GM21447 (cell line): ENCODE measurements at regions not wholly inside any gene's neighbourhood (a gene's known extent, or its start where the extent isn't known, plus 50 kb on each side); places are given as distances from the start of the nearest gene placed in this dataset.
"Not testable (repeated sequence)": the region's sequence is repeated elsewhere in the genome, so short reads cannot be mapped to it uniquely, and the experiment has no call there.

ENCODE experiments used
- ATAC-seq: cut with Tn5 transposase; IDR thresholded peaks from one replicate; pipeline ENCODE4 v1.9.1; 2021; ENCODE audit not compliant: unreplicated experiment

DNA sequence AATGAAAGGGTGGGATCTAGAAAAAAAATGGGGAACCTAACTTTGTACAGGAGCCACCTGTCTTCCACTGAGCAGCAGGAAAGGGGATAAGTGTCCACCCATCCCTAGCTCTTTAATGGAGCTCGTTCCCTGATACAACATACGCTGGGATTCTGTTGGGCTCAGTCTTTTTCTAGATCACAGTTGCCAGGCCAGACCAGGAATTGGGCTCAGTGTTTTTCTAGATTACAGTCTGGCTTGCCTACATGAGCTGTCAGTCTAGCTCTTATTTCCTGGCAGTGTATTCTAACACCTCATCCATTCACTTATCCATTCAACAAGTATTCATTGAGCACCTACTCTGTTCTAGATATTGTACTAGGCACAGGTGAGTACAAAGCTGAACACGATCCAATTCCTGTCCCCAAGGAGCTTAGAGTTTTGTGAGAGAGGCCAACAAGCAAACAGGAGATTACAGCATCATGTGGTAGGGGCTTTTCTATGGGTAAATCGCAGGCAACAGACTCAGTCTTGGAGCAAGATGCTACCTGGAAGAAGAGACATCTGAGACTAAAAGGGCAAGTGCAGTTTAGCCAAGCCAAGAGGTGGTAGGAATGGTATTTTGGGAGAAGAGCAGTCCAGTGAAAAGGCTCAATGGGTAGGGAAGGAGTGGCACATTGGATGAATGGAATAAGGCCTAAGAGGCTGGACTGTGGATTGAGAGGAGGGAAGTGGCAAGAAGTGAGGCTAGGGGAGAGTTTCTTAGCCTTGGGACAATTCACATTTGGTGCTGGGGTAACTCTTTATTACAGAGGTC is 138.0 kb upstream of the HS3ST2 start:
- ATAC-seq = no peak

DNA sequence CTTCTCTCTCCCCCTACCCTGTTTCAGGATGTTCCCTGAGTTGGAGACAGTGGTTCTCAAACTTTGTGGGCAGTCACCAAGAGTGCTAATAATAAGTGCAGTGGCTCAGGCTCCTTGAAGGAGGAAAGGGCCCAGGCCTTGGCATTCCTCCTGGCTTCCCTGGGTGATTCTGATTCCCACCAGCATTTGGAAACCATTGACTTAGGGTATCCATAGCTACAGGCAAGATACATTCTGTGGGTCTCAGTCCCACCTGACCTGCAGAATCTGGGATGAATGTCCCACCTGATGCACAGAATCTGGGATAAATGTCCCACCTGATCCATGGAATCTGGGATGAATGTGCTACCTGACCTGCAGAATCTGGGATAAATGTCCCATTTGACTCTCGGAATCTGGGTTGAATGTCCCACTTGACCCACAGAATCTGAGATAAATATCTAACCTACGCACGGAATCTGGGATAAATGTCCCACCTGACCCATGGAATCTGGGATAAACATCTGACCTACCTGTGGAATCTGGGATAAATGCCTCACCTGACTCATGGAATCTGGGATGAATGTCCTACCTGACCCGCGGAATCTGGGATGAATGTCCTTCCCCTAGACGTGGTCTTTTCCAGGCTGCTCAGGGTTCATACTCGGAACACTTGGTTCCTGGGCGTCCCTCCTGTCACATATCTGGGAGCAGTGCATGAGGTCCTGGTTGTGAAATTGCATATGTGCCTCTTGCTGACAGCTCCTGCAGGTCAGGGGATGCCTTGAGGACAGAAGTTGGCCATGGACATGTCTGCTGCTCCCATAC is 136.7 kb upstream of the HS3ST2 start:
- no peak for ATAC-seq

DNA sequence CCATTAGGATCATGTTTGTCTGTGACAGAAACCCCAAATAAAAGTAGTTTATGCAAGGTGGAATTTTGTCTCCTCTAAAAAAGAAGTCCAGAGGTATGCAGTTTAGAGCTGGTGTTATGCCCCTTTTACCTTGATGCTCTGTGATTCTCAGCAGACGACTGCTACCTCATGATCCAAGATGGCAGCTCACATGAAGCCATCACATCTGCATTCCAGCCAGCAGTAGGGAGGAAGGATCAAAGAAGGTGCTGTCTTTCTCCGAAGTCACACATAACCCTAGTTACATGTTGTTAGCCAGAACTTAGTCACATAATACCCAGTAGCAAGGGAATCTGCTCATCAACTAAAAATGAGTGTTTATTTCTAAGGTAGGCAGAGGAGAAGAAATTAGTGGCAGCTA is 135.7 kb upstream of the HS3ST2 start:
- no peak for ATAC-seq

- ATAC-seq = no peak
Observed at GRCh38 chr16:22681554-22682291, 132.2 kb upstream of the HS3ST2 start.

GRCh38 chr16:22683258-22683657 is 130.7 kb upstream of the HS3ST2 start:
- ATAC-seq = no peak

DNA sequence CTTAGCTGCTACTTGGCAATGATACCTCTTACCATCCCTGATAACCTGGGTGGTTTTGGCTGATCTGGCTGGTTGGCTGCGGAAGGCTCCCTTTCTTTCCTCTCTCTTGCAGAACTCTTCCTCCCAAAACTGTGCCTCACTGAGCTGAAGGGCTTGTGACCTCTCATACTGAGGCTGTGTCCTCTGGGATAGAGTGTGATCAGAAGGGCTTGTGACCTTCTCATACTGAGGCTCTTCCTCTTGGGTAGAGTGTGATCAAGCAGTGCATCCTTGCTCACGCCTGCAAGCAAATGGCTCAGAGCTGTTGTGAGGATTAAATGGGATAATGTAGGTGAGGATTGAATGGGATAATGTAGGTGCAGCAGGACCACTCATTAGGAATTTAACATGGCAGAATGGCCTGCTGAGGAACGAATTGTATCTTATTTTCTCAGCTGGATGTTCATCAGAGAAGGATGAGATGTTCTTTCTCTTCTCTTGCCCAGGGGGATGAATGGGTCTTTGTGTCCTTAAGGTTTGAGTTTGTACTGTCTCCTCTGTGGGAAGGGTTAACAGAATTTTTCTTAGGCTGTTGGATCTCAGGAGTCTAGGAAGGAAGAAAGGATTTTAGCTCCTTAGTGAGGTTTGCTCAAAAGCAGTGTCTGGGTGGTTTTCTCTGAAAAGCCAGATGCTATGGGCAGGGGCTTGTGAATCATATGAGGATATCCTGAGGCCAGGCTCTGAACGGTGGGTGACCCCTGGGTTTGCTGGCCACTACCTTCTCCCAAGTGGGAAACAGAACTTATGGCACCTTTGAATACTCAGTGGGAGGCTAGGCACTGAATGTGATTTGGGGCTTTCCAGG is 130.0 kb upstream of the HS3ST2 start:
- no peak for ATAC-seq

- ATAC-seq = no peak
Observed at GRCh38 chr16:22684574-22685458, 129.1 kb upstream of the HS3ST2 start.

- no peak for ATAC-seq
Observed at GRCh38 chr16:22685459-22685830, 128.5 kb upstream of the HS3ST2 start.

DNA sequence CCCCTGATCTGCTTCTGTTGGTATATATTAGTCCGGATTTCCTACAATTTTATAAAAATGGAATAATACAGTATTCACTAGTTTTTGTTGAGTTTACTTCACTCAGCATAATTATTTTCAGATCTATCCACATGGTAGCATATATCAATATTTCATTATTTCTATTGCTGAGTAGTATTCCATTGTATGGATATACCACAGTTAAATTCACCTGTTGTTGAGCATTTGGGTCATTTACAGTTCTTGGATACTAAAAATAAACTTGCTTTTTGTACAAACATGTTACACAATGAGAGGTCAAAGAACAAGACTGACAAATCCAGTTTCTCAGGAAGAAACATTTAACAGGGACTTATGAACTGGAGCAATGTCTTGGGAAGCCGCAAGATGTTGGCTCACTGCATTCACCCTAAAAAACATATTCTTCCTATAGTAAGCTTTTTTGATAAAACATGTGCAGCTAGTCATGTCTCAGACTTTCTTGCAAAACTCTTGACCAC is 126.9 kb upstream of the HS3ST2 start:
- no peak for ATAC-seq

GRCh38 chr16:22688463-22688862 is 125.5 kb upstream of the HS3ST2 start:
- ATAC-seq = no peak

- ATAC-seq = no peak
Observed at GRCh38 chr16:22688930-22689329, 125.0 kb upstream of the HS3ST2 start.

DNA sequence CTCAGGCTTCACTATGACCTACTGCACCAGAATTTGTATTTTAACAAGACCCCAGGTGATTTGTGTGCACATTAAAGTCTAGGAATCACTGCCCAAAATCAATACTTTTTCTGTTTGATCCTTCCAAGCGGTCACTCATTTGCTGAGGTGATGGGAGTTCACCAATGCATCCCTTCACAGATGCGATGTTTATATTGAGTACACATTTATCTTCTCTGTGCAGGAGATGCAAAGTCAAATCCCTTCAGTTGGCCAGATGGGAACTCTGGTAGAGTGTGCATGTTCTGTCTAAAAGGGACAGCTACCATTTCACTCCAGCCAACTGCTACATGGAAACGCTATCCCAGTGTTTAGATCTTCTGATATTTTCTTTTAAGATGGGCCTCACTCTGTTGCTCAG is 122.6 kb upstream of the HS3ST2 start:
- no peak for ATAC-seq

- ATAC-seq = no peak
Observed at GRCh38 chr16:22692034-22692433, 121.9 kb upstream of the HS3ST2 start.

- no peak for ATAC-seq
Observed at GRCh38 chr16:22692916-22693637, 120.9 kb upstream of the HS3ST2 start.

- ATAC-seq = no peak
Observed at GRCh38 chr16:22693638-22694340, 120.2 kb upstream of the HS3ST2 start.

DNA sequence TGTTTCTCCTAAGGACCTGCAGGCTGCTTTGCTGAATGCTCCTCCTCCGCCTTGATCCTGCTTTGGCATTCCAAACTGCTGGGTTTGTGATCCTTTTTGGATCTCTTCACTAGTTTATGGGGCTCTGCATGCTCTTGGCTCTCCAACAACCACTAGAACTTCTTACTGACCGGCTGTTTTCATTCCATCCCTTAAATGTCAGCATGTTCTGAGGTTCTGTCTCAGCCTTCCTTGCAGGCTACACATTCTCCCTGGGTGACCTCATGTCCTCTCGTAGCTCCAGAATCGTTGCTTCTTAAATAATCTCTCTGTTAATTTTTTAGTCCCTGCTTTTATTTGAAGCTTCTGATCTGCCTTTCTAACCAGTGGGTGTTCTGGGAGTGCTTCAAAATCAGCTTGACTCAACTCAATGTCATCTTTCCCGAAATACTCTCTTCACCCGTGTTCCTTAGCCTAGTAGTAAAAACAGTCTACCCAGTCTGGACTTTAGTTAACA is 119.0 kb upstream of the HS3ST2 start:
- ATAC-seq = no peak

DNA sequence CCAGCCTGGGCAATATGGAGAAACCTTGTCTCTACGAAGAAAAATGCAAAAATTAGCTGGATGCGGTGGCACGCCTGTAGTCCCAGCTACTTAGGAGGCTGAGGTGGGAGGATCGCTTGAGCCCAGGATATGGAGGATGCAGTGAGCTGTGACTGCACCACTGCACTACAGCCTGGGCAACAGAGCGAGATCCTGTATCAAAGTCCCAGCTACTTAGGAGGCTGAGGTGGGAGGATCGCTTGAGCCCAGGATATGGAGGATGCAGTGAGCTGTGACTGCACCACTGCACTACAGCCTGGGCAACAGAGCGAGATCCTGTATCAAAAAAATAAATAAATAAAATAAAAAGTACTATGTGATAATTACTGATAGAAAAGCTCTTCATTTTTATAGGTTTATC is 118.2 kb upstream of the HS3ST2 start:
- ATAC-seq = not testable (repeated sequence)

- no peak for ATAC-seq
Observed at GRCh38 chr16:22699356-22699755, 114.6 kb upstream of the HS3ST2 start.
